Cardiac fibroblast (primary cell): ENCODE measurements at regions not wholly inside any gene's neighbourhood (a gene's known extent, or its start where the extent isn't known, plus 50 kb on each side); places are given as distances from the start of the nearest gene placed in this dataset.

Source experiments
- DNase-seq, 2 donors: peaks; one replicate each; pipeline versions ENCODE4 v3.0.0 to v3.0.0-alpha.2; 2010; ENCODE audit warnings: low read depth in 2 of 2
- H3K4me3 ChIP-seq, 2 donors: replicated peaks in 1 of 2; 1 replicate in 1 of 2; 2 replicates in 1 of 2; pipeline ENCODE4 v1.5.1; 2011; ENCODE audit warnings: low read depth in 2 of 2, low read length in 2 of 2, mild to moderate bottlenecking in 2 of 2, moderate library complexity in 1 of 2
- TF ChIP-seq, protein P1 (sequence below): IDR thresholded peaks from one replicate; pipeline ENCODE4 v1.5.1; 2011; ENCODE audit warnings: low read depth, mild to moderate bottlenecking, low read length, inconsistent platforms

DNA sequence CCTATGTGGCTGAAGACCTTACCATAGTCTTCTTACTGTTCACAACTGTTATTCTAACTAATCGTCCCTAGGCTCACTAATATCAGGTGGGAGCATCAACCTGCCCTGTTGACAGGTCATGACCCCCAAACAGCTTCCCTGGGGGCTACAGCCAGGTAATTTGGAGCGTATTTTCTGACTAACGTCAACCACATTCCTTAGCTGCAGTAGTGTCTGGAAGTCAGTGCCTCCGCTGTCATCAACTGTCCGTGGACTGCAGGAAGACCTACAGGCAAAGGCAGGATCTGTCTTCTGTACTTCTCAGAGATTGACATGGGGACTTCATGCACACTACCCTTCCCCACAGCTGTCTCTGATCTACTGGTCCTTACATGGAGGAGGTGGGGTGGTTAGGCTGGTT, 456.9 kb downstream of the BCL11A start:
- no peak for DNase-seq
- TF ChIP-seq, protein P1, sequence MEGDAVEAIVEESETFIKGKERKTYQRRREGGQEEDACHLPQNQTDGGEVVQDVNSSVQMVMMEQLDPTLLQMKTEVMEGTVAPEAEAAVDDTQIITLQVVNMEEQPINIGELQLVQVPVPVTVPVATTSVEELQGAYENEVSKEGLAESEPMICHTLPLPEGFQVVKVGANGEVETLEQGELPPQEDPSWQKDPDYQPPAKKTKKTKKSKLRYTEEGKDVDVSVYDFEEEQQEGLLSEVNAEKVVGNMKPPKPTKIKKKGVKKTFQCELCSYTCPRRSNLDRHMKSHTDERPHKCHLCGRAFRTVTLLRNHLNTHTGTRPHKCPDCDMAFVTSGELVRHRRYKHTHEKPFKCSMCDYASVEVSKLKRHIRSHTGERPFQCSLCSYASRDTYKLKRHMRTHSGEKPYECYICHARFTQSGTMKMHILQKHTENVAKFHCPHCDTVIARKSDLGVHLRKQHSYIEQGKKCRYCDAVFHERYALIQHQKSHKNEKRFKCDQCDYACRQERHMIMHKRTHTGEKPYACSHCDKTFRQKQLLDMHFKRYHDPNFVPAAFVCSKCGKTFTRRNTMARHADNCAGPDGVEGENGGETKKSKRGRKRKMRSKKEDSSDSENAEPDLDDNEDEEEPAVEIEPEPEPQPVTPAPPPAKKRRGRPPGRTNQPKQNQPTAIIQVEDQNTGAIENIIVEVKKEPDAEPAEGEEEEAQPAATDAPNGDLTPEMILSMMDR = no peak
- no peak overlapping the region for H3K4me3 ChIP-seq

DNA sequence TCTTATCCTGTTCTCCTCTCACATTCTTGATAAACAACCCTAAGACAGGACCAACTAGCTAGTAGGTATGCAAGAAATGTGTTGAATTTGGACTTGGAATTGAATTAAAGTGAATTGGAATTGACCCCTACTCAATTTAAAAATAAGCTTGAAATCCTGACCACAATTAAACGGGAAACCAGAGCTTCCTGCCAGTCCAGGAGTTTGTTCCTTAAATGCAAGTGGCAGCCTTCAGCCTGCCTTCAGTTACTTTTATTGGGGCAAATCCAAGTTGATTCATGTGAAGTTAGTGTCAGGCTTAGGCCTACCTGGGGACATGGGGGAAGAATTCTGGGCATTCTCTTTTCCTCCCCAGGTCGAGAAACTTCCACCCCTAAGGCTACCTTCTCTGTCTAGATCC, 457.6 kb downstream of the BCL11A start:
- no peak overlapping the region for H3K4me3 ChIP-seq
- TF ChIP-seq, protein P1 = no peak

DNA sequence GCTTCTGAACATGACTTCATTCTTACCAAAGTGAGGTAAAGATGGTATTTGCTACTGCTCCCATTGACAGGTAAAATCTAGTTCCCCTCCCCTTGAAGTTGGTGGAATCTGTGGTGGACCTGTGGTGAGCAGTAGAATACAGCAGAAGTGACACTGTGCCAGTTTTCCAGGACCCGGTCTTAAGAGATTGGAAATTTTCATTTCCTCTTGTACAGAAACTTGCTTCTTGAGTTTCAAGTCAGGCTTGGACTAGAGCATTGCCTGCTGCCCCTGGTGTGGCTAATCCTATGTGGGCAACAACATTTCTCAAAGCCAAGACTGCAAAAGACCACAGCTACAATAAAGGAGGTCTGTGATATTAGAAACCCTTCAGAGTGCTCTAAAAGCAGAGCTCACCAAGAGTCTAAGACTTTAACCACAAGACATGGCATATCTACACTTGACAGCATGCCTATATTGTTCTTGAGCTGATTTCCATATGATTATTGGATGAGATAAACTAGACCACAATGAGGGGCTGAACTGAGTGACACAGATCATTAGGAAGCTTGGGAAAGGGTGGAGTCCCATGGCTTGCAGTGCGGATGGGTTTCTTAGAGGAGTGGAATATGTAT, 458.1 kb downstream of the BCL11A start:
- DNase-seq = no peak
- no peak overlapping the region for H3K4me3 ChIP-seq
- TF ChIP-seq, protein P1 = no peak

More for the DNA sequence above, 457.6 kb downstream of the BCL11A start:
- no peak for DNase-seq

DNA sequence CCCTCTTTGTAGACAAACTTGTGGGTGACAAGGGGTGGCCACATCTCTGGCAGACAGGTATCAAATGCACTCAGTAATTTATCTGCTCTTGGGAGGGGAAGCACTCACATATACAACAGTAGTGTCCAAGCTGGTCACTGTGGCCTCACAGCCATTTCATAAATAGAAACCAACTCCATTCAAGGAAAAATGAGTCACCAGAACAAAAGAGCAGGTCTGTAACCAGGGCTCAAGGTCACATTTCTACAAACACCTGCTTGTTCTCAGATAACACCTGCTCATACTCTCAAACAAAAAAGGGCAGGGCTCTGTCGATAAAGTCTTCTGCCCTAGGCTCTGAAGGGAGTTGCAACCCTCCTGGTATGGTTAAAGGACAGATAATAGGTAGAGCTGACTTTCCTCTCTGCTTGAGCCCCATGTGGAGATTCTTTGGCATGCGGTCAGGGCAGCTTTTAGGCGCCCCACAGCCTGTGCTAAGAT, 459.0 kb downstream of the BCL11A start:
- no peak for DNase-seq
- TF ChIP-seq, protein P1 = no peak
- H3K4me3 ChIP-seq = no peak overlapping the region

DNA sequence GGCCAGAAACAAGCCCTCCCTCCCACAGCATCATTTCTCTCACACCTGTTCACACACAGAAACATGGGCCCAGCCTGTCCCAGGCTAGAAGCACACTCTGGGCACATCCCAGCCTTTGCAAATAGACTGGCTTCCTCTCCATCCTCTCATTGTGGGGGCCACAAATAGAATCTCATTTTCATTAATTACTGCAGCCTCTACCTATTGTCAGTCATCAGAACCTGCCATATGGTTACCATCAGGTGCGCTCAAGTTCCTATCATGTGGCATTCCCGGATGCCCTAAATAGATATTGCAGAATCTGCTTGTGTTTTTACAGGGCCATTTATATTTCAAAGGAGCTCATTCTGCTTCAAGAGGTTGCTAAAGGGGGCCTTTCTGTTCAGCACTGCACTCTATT, 460.7 kb downstream of the BCL11A start:
- H3K4me3 ChIP-seq = no peak overlapping the region
- DNase-seq = no peak
- TF ChIP-seq, protein P1 = no peak

DNA sequence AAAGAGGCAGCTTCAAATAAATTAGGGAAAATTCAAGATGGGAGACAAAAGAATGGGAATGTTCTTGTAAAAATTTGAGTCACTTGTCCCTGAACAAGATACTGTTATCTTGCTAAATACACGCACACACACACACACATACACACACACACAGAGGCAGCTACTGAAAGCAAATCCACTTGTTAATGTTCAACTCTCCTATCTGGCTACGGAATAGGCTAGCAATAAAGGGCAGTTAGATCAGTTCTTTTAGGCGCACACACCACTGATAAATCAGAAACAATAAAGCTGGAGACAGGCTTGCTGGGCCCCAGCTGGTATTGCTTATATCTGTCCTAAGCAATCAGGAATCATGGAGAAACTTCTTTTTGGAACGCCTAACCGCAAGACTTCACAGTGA, 461.6 kb downstream of the BCL11A start:
- TF ChIP-seq, protein P1 = no peak
- H3K4me3 ChIP-seq = no peak overlapping the region
- DNase-seq = no peak

DNA sequence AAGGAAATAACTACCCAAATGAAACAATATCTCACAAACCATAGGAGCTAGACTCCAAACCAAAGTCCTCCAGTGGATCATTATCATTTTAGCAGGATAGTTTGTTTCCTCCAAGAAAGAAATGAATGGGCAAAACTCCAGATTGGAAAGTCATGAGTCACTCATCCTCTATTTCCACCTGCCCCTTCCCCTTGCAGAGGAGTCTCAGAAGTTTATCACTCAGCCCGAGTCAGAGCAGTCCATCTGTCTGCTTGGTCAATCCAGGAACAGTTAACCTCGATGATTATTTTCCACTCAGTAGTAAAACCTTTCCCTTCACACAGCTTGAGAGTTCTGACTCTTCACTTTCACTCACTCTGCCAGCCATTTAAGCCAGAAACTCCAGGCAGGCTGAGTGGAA, 462.2 kb downstream of the BCL11A start:
- no peak for DNase-seq
- TF ChIP-seq, protein P1 = no peak
- no peak overlapping the region for H3K4me3 ChIP-seq
